C4-2B (cell line): ENCODE measurements at regions not wholly inside any gene's neighbourhood (a gene's known extent, or its start where the extent isn't known, plus 50 kb on each side); places are given as distances from the start of the nearest gene placed in this dataset.

Experiments used
- CTCF ChIP-seq: fragments of 450-650 bp; conservative IDR thresholded peaks from 2 replicates; pipeline ENCODE4 v1.5.1; 2017; ENCODE audit warnings: mild to moderate bottlenecking
- ZFX ChIP-seq: fragments of 450-650 bp; IDR thresholded peaks from 2 replicates; pipeline ENCODE4 v1.6.1; 2017

GRCh38 chr22:48534395-48534958 lies 1293.2 kb downstream of the BRD1 start:
- TF ChIP-seq CTCF = no peak
- no peak for TF ChIP-seq ZFX
